ENCODE measurements at regions not wholly inside any gene's neighbourhood (a gene's known extent, or its start where the extent isn't known, plus 50 kb on each side); places are given as distances from the start of the nearest gene placed in this dataset.
A peak's percentile ranks its signal among the peaks of the same experiment; 100 is the strongest.

DNA sequence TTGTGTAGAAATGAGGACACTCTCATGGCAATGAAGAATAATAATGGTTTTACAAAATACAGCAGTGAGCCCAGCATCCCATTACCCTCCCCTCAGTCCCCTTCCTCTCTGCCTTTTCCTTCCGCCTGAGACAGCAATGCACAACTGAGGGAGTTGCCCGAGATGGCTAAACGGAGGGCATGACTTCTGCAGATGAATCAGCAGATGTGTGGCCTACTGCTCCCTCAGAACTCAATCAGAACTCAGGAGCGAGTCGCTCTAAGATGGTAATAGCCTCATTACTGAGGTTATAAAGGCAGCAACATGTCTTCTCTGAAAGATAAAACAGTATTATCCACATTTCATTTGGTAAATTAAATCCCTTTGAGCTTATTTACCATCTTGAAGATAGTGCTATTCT lies 326.6 kb downstream of the ENC1 start:
- no peak overlapping the region for H3K4me3 ChIP-seq
- H3K27ac ChIP-seq: no peak overlapping the region
- peaks cover 5% of the 10 kb centered on the region for H3K4me1 ChIP-seq
- no peaks in the 10 kb centered on the region for H3K36me3 ChIP-seq
- H3K9ac ChIP-seq: no peak overlapping the region
- Mint-ChIP-seq H3K36me3 (no peaks in the 10 kb centered on the region), H3K4me1 (peaks cover 44% of the 10 kb centered on the region), H3K4me3 (no peak overlapping the region), H3K27me3 (ENCODE audit: insufficient read depth, low read depth) (peaks cover 7% of the 10 kb centered on the region), H3K27ac (no peak overlapping the region), H3K9me3 (no peaks in the 10 kb centered on the region)
- no peaks in the 10 kb centered on the region for H3K79me2 ChIP-seq (ENCODE audit: low read depth)
- H3K27me3 ChIP-seq: no peaks in the 10 kb centered on the region
- H2AFZ ChIP-seq (replicated peaks): no peak overlapping the region
- no peaks in the 10 kb centered on the region for H3K9me3 ChIP-seq (ENCODE audit: low read depth)
- no peak for TF ChIP-seq CTCF (IDR thresholded peaks at IDR 0.05)
- TF ChIP-seq EZH2 (IDR thresholded peaks at IDR 0.05): no peak
- no peak for TF ChIP-seq EZH2phosphoT487 (IDR thresholded peaks at IDR 0.05)
- no peaks in the 10 kb centered on the region for H4K20me1 ChIP-seq (ENCODE audit: low read depth)
- DNase-seq (ENCODE audit: low spot score): no peak
- H3F3A ChIP-seq (ENCODE audit: low read depth): no peaks in the 10 kb centered on the region
- no peak overlapping the region for H3K4me2 ChIP-seq

DNA sequence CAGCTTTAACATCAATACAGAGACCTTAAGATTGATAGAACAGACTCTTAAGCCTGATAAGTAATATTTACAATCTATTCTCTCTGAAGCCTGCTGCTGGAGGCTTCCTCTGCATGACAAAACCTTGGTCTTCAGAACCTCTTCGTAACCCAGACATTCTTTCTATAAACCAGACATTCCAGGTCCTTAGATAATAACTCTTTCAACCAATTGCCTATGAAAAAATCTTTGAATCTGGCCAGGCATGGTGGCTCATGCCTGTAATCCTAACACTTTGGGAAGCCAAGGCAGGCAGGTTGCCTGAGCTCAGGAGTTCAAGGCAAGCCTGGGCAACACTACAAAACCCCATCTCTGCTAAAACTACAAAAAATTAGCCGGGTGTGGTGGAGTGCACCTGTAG lies 327.8 kb downstream of the ENC1 start:
- no peaks in the 10 kb centered on the region for H3K36me3 ChIP-seq
- Mint-ChIP-seq H3K4me1 (peaks cover 44% of the 10 kb centered on the region), H3K36me3 (no peaks in the 10 kb centered on the region), H3K27ac (no peak overlapping the region), H3K4me3 (no peak overlapping the region), H3K9me3 (no peaks in the 10 kb centered on the region), H3K27me3 (ENCODE audit: insufficient read depth, low read depth) (peaks cover 7% of the 10 kb centered on the region)
- no peaks in the 10 kb centered on the region for H3K79me2 ChIP-seq (ENCODE audit: low read depth)
- H3K4me2 ChIP-seq: no peak overlapping the region
- no peak overlapping the region for H2AFZ ChIP-seq (replicated peaks)
- TF ChIP-seq EZH2 (IDR thresholded peaks at IDR 0.05): no peak
- no peak for TF ChIP-seq CTCF (IDR thresholded peaks at IDR 0.05)
- no peak for TF ChIP-seq EZH2phosphoT487 (IDR thresholded peaks at IDR 0.05)
- H3K9ac ChIP-seq: no peak overlapping the region
- H3K4me1 ChIP-seq: peaks cover 5% of the 10 kb centered on the region
- H3F3A ChIP-seq (ENCODE audit: low read depth): no peaks in the 10 kb centered on the region
- DNase-seq (ENCODE audit: low spot score): no peak
- H3K27me3 ChIP-seq: no peaks in the 10 kb centered on the region
- H3K4me3 ChIP-seq: no peak overlapping the region
- H4K20me1 ChIP-seq (ENCODE audit: low read depth): no peaks in the 10 kb centered on the region
- no peak overlapping the region for H3K27ac ChIP-seq
- H3K9me3 ChIP-seq (ENCODE audit: low read depth): no peaks in the 10 kb centered on the region

DNA sequence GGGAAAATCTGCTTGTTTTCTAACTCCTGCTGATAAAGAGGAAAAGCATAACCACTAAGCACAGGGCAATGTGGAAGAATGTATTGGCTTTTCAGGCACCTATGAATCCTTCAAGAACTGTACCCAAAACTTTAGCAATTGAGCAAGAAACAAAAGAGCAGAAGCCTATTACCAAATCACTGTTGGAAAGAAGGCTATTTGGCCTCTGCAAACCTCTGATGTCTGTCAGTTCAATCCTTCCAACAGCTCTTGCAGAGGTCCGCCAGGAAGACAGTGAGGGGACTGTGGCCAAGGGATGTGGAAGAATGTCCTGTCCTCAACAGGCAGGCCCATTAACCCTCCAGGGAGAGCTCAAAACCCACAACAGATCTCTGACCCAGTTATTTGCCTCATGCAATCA lies 328.6 kb downstream of the ENC1 start:
- no peaks in the 10 kb centered on the region for H3K36me3 Mint-ChIP-seq
- H3K27ac Mint-ChIP-seq: no peak overlapping the region
- no peak overlapping the region for H3K4me3 ChIP-seq
- no peaks in the 10 kb centered on the region for H4K20me1 ChIP-seq (ENCODE audit: low read depth)
- no peak overlapping the region for H3K9ac ChIP-seq
- no peaks in the 10 kb centered on the region for H3K9me3 ChIP-seq (ENCODE audit: low read depth)
- peaks cover 7% of the 10 kb centered on the region for H3K27me3 Mint-ChIP-seq (ENCODE audit: insufficient read depth, low read depth)
- H3K79me2 ChIP-seq (ENCODE audit: low read depth): no peaks in the 10 kb centered on the region
- H3F3A ChIP-seq (ENCODE audit: low read depth): no peaks in the 10 kb centered on the region
- H3K4me1 Mint-ChIP-seq: peaks cover 42% of the 10 kb centered on the region
- no peaks in the 10 kb centered on the region for H3K36me3 ChIP-seq
- no peaks in the 10 kb centered on the region for H3K27me3 ChIP-seq
- H3K4me3 Mint-ChIP-seq: no peak overlapping the region
- no peak for DNase-seq (ENCODE audit: low spot score)
- H3K4me1 ChIP-seq: peaks cover 5% of the 10 kb centered on the region
- H3K9me3 Mint-ChIP-seq: no peaks in the 10 kb centered on the region
- H2AFZ ChIP-seq (replicated peaks): peak overlapping the region; percentile 1
- H3K4me2 ChIP-seq: no peak overlapping the region
- TF ChIP-seq EZH2phosphoT487 (IDR thresholded peaks at IDR 0.05): no peak
- no peak for TF ChIP-seq EZH2 (IDR thresholded peaks at IDR 0.05)
- no peak for TF ChIP-seq CTCF (IDR thresholded peaks at IDR 0.05)
- H3K27ac ChIP-seq: no peak overlapping the region
